HG02798 (cell line): ENCODE measurements at regions not wholly inside any gene's neighbourhood (a gene's known extent, or its start where the extent isn't known, plus 50 kb on each side); places are given as distances from the start of the nearest gene placed in this dataset.

Experiments
- ATAC-seq: cut with Tn5 transposase; IDR thresholded peaks from one replicate; pipeline ENCODE4 v1.9.1; 2021; ENCODE audit warnings: mild to moderate bottlenecking; ENCODE audit not compliant: unreplicated experiment, poor library complexity

- no peak for ATAC-seq
These were observed 56.1 kb upstream of the NKAIN2 start for GRCh38 chr6:123747515-123747914.

- no peak for ATAC-seq
These were observed 57.8 kb upstream of the NKAIN2 start for GRCh38 chr6:123745895-123746294.

- no peak for ATAC-seq
These were observed 58.8 kb upstream of the NKAIN2 start for GRCh38 chr6:123744840-123745239.

GRCh38 chr6:123742626-123743025 lies 61.0 kb upstream of the NKAIN2 start:
- no peak for ATAC-seq

GRCh38 chr6:123733180-123733579 lies 70.5 kb upstream of the NKAIN2 start:
- ATAC-seq, result no peak

GRCh38 chr6:123716506-123716905 lies 79.8 kb upstream of the TRDN start:
- peak; percentile 57 for ATAC-seq

GRCh38 chr6:123715006-123715863 lies 78.5 kb upstream of the TRDN start:
- ATAC-seq, result peak; percentile 64

GRCh38 chr6:123712831-123713230 lies 76.1 kb upstream of the TRDN start:
- no peak for ATAC-seq

GRCh38 chr6:123702943-123703342 lies 66.2 kb upstream of the TRDN start:
- ATAC-seq, result no peak

GRCh38 chr6:123687864-123688263 lies 51.1 kb upstream of the TRDN start:
- peak; percentile 44 for ATAC-seq
